ENCODE measurements at regions not wholly inside any gene's neighbourhood (a gene's known extent, or its start where the extent isn't known, plus 50 kb on each side); places are given as distances from the start of the nearest gene placed in this dataset.

DNA sequence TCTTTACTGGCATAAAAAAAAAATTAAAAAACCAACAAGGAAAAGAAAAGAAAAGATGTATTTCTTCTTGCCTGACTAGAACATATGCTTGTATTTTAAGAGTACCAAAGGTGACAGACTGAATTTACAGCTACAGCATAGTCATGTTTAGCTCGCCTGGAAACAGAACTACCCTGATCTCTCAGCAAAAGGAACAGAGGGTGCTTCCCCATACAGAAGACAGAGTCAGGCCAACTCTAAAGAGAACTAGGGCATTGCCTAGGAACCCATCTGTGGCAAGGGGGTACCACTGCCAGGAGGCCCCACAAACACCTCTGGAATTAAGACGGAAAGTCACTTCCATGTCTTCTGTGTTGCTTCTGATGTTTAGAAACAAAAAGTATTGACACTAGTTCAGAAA, 252.1 kb upstream of the STARD13 start:
- Histone ChIP-seq H3K27ac (ENCODE audit: low read length) (peak overlapping the region; percentile 65), H3K4me3 (ENCODE audit: low read length in 2 of 2) (no peak overlapping the region)

DNA sequence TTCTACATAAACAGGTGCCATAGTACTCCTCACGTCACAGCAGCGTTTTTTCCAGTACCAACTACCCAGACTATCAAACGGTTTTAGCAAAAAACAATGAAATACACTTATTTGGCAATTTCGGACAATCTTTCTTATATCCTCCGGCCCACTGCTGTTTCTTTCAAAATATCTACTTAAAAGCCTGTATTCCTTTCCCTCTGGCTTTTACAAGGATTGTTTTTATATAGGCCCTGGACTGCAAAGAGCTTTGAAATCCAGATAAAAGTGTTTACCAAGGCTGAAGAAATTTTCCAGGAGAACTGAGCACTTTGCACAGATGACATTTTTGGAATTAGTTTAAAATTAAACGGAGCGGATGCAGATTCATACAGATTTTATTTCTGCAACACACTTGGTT, 255.9 kb upstream of the STARD13 start:
- H3K27ac ChIP-seq (ENCODE audit: low read length), result peak overlapping the region; percentile 98
- H3K4me1 ChIP-seq (ENCODE audit: control insufficient read depth, insufficient read depth, low read length), result peaks cover 14% of the 10 kb centered on the region
- H3K27me3 ChIP-seq (ENCODE audit: control insufficient read depth in 1 of 2, insufficient read depth in 2 of 2, low read length in 2 of 2), result no peaks in the 10 kb centered on the region
- peak overlapping the region; percentile 92 to 93 for H3K9ac ChIP-seq (ENCODE audit: low read length in 2 of 2)
- no peaks in the 10 kb centered on the region for H3K36me3 ChIP-seq (ENCODE audit: control insufficient read depth in 2 of 2, insufficient read depth in 2 of 2, low read length in 2 of 2)
- H3K9me3 ChIP-seq (ENCODE audit: control insufficient read depth in 2 of 2, low read length in 2 of 2), result no peaks in the 10 kb centered on the region
- H3K4me3 ChIP-seq (ENCODE audit: low read length in 2 of 2), result peak overlapping the region; percentile 76 to 77

More for the DNA sequence above, 252.1 kb upstream of the STARD13 start:
- Histone ChIP-seq H3K9ac (ENCODE audit: low read length in 2 of 2) (peak overlapping the region in 1 of 2 donors; percentile 47), H3K4me1 (ENCODE audit: control insufficient read depth, insufficient read depth, low read length) (peaks cover 5% of the 10 kb centered on the region), H3K27me3 (ENCODE audit: control insufficient read depth in 1 of 2, insufficient read depth in 2 of 2, low read length in 2 of 2) (no peaks in the 10 kb centered on the region), H3K36me3 (ENCODE audit: control insufficient read depth in 2 of 2, insufficient read depth in 2 of 2, low read length in 2 of 2) (no peaks in the 10 kb centered on the region), H3K9me3 (ENCODE audit: control insufficient read depth in 2 of 2, low read length in 2 of 2) (no peaks in the 10 kb centered on the region)

GRCh38 chr13:33541962-33542308, 256.4 kb upstream of the STARD13 start:
- Histone ChIP-seq H3K9ac (ENCODE audit: low read length in 2 of 2) (peak overlapping the region; percentile 92 to 93), H3K36me3 (ENCODE audit: control insufficient read depth in 2 of 2, insufficient read depth in 2 of 2, low read length in 2 of 2) (no peaks in the 10 kb centered on the region), H3K4me3 (ENCODE audit: low read length in 2 of 2) (peak overlapping the region; percentile 76 to 77), H3K4me1 (ENCODE audit: control insufficient read depth, insufficient read depth, low read length) (peaks cover 14% of the 10 kb centered on the region), H3K27ac (ENCODE audit: low read length) (peak overlapping the region; percentile 98), H3K27me3 (ENCODE audit: control insufficient read depth in 1 of 2, insufficient read depth in 2 of 2, low read length in 2 of 2) (no peaks in the 10 kb centered on the region), H3K9me3 (ENCODE audit: control insufficient read depth in 2 of 2, low read length in 2 of 2) (no peaks in the 10 kb centered on the region)

DNA sequence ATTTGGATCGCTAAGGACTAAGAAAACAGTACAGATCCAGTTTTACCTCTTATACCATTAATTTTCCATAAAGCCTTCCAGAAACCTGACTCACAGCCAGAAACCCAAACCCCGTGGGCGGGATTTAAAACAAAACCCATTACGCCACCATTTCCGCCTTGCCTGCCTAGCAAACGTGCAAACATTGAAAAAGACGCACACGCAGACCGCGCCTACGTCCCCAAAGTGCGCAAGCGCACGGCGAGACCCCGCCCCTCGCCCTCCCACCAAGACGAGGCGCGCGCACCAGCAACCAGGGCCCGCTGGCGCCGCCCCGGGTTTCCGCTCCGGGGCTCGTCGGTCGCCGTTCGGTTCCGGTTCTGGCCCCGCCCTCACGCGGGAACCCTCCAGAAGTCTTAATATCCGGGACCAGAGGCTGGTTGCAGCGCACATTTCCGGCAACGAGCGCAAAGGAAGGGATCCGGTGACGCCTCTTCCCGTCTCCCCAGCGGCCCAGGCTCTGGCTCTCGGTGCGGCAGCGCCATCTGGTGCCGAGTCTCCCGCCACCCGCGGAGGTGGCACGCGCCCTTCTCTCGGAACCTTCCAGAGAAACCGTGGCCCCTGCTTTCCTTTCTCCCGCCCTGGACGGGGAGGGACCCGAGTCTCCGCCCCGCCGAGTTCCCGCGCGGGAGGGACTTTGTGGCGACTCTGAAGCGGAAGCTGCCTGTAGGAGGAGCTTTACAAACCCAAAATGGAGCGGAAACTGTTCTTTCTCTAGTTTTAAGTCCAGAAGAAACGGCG, 256.9 kb upstream of the STARD13 start:
- peak overlapping the region; percentile 98 for H3K27ac ChIP-seq (ENCODE audit: low read length)
- H3K4me1 ChIP-seq (ENCODE audit: control insufficient read depth, insufficient read depth, low read length), result peaks cover 14% of the 10 kb centered on the region
- H3K9me3 ChIP-seq (ENCODE audit: control insufficient read depth in 2 of 2, low read length in 2 of 2), result no peaks in the 10 kb centered on the region
- no peaks in the 10 kb centered on the region for H3K27me3 ChIP-seq (ENCODE audit: control insufficient read depth in 1 of 2, insufficient read depth in 2 of 2, low read length in 2 of 2)
- H3K4me3 ChIP-seq (ENCODE audit: low read length in 2 of 2), result peak overlapping the region; percentile 76 to 77
- H3K9ac ChIP-seq (ENCODE audit: low read length in 2 of 2), result peak overlapping the region; percentile 93 to 97
- no peaks in the 10 kb centered on the region for H3K36me3 ChIP-seq (ENCODE audit: control insufficient read depth in 2 of 2, insufficient read depth in 2 of 2, low read length in 2 of 2)

GRCh38 chr13:33543089-33543459, 257.5 kb upstream of the STARD13 start:
- H3K4me1 ChIP-seq (ENCODE audit: control insufficient read depth, insufficient read depth, low read length), result peaks cover 14% of the 10 kb centered on the region

DNA sequence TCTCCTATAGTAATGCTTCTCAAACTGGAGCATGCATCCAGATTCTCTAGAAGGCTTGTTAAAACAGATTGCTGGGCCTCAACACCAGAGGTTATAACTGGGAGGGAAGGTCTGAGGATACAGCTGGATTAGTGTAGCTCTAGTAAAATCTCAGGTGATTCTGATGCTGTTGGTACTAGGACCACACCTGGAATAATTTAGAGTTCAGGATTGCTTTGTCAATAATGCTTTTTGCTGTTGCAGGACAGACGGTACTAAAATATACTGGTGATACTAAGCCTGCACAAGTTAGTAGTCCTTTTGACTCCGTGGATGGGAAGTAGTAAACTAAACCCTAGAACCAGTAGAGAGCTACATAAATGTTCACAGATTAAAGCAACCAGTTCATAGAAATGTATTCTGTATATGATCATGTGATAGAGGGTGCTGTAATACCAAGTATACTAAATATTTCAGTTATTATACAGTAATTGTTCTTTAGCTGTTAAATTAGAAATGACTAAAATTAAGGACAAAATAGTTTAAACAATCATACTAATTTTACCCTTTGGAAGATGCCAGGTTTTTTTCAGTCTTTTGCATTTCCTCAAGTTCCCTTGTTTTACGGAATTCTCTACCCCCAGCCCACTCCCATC, 258.2 kb upstream of the STARD13 start:
- Histone ChIP-seq H3K9me3 (ENCODE audit: control insufficient read depth in 2 of 2, low read length in 2 of 2) (no peaks in the 10 kb centered on the region), H3K27ac (ENCODE audit: low read length) (peak overlapping the region; percentile 98), H3K9ac (ENCODE audit: low read length in 2 of 2) (peak overlapping the region; percentile 81 to 97), H3K4me3 (ENCODE audit: low read length in 2 of 2) (peak overlapping the region; percentile 54 to 77), H3K4me1 (ENCODE audit: control insufficient read depth, insufficient read depth, low read length) (peaks cover 14% of the 10 kb centered on the region), H3K36me3 (ENCODE audit: control insufficient read depth in 2 of 2, insufficient read depth in 2 of 2, low read length in 2 of 2) (no peaks in the 10 kb centered on the region), H3K27me3 (ENCODE audit: control insufficient read depth in 1 of 2, insufficient read depth in 2 of 2, low read length in 2 of 2) (no peaks in the 10 kb centered on the region)

More at GRCh38 chr13:33543089-33543459, 257.5 kb upstream of the STARD13 start:
- Histone ChIP-seq H3K27ac (ENCODE audit: low read length) (peak overlapping the region; percentile 98), H3K9ac (ENCODE audit: low read length in 2 of 2) (peak overlapping the region; percentile 81 to 97), H3K27me3 (ENCODE audit: control insufficient read depth in 1 of 2, insufficient read depth in 2 of 2, low read length in 2 of 2) (no peaks in the 10 kb centered on the region), H3K4me3 (ENCODE audit: low read length in 2 of 2) (peak overlapping the region; percentile 54 to 77), H3K9me3 (ENCODE audit: control insufficient read depth in 2 of 2, low read length in 2 of 2) (no peaks in the 10 kb centered on the region), H3K36me3 (ENCODE audit: control insufficient read depth in 2 of 2, insufficient read depth in 2 of 2, low read length in 2 of 2) (no peaks in the 10 kb centered on the region)

- H3K9ac ChIP-seq (ENCODE audit: low read length in 2 of 2), result peak overlapping the region in 1 of 2 donors; percentile 81
These were observed 258.8 kb upstream of the STARD13 start for GRCh38 chr13:33544308-33544707.

DNA sequence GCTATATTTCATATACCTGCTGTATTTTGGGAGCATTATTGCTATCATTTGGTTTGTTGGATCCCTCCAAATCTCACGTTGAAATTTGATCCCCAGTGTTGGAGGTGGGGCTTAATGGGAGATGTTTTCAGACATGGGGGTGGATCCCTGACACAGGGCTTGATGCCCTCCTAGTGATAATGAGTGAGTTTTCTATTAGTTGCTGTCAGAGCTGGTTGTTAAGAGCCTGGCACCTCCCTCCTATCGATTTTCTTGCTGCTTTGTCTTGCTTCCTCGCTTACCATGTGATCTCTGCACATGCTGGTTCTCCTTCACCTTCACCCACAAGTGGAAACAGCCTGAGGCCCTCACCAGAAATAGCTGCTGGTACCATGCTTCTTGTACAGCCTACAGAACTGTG, 259.9 kb upstream of the STARD13 start:
- no peaks in the 10 kb centered on the region for H3K9me3 ChIP-seq (ENCODE audit: control insufficient read depth in 2 of 2, low read length in 2 of 2)
- H3K27ac ChIP-seq (ENCODE audit: low read length), result peak overlapping the region; percentile 49
- H3K36me3 ChIP-seq (ENCODE audit: control insufficient read depth in 2 of 2, insufficient read depth in 2 of 2, low read length in 2 of 2), result no peaks in the 10 kb centered on the region
- no peak overlapping the region for H3K9ac ChIP-seq (ENCODE audit: low read length in 2 of 2)
- H3K27me3 ChIP-seq (ENCODE audit: control insufficient read depth in 1 of 2, insufficient read depth in 2 of 2, low read length in 2 of 2), result no peaks in the 10 kb centered on the region
- peaks cover 14% of the 10 kb centered on the region for H3K4me1 ChIP-seq (ENCODE audit: control insufficient read depth, insufficient read depth, low read length)
- H3K4me3 ChIP-seq (ENCODE audit: low read length in 2 of 2), result no peak overlapping the region

More at GRCh38 chr13:33544308-33544707, 258.8 kb upstream of the STARD13 start:
- Histone ChIP-seq H3K27me3 (ENCODE audit: control insufficient read depth in 1 of 2, insufficient read depth in 2 of 2, low read length in 2 of 2) (no peaks in the 10 kb centered on the region), H3K4me3 (ENCODE audit: low read length in 2 of 2) (no peak overlapping the region), H3K27ac (ENCODE audit: low read length) (peak overlapping the region; percentile 98), H3K4me1 (ENCODE audit: control insufficient read depth, insufficient read depth, low read length) (peaks cover 14% of the 10 kb centered on the region), H3K9me3 (ENCODE audit: control insufficient read depth in 2 of 2, low read length in 2 of 2) (no peaks in the 10 kb centered on the region), H3K36me3 (ENCODE audit: control insufficient read depth in 2 of 2, insufficient read depth in 2 of 2, low read length in 2 of 2) (no peaks in the 10 kb centered on the region)

DNA sequence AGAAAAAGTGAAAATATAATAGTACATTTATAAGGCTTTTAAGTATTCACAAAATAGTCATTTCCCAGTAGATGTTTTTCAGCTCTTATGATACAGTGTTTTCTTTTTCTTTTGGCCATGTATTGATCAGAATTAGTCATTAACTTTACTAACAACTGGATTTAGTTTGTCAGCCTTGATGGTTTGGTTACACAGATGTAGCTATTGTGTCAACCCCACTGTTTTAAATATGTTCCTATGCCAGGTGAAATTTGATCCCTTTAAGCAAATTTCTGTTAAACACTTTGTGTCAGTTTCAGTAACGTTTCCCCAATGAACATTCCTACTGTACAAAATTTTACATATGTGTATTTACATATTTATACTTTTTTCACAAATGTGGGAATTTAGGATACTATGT, 261.5 kb upstream of the STARD13 start:
- no peak overlapping the region for H3K27ac ChIP-seq (ENCODE audit: low read length)
- H3K36me3 ChIP-seq (ENCODE audit: control insufficient read depth in 2 of 2, insufficient read depth in 2 of 2, low read length in 2 of 2), result no peaks in the 10 kb centered on the region
- H3K4me3 ChIP-seq (ENCODE audit: low read length in 2 of 2), result no peak overlapping the region

DNA sequence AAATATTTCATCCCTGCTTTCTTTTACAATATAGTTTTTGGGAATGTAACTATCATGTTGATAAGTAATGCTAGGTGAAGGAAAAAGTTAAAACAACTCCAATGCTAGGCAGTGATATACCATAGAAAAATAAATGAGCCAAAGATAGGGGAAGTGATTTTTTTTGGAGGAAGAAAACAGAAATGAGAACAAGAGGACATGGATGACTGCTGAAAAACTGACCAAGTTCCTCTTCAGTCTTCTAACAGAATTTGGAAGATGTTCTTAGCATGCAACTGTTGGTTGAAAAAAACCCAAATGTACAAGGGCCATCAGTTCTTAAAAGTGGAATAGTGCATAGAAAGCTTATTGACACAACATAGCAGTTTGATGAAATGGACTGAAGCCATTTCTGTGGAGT, 262.5 kb upstream of the STARD13 start:
- Histone ChIP-seq H3K9ac (ENCODE audit: low read length in 2 of 2) (no peak overlapping the region), H3K9me3 (ENCODE audit: control insufficient read depth in 2 of 2, low read length in 2 of 2) (no peaks in the 10 kb centered on the region), H3K4me3 (ENCODE audit: low read length in 2 of 2) (no peak overlapping the region), H3K27ac (ENCODE audit: low read length) (no peak overlapping the region), H3K27me3 (ENCODE audit: control insufficient read depth in 1 of 2, insufficient read depth in 2 of 2, low read length in 2 of 2) (no peaks in the 10 kb centered on the region), H3K36me3 (ENCODE audit: control insufficient read depth in 2 of 2, insufficient read depth in 2 of 2, low read length in 2 of 2) (no peaks in the 10 kb centered on the region), H3K4me1 (ENCODE audit: control insufficient read depth, insufficient read depth, low read length) (peaks cover 9% of the 10 kb centered on the region)

More for the DNA sequence above, 261.5 kb upstream of the STARD13 start:
- Histone ChIP-seq H3K27me3 (ENCODE audit: control insufficient read depth in 1 of 2, insufficient read depth in 2 of 2, low read length in 2 of 2) (no peaks in the 10 kb centered on the region), H3K4me1 (ENCODE audit: control insufficient read depth, insufficient read depth, low read length) (peaks cover 9% of the 10 kb centered on the region), H3K9ac (ENCODE audit: low read length in 2 of 2) (no peak overlapping the region), H3K9me3 (ENCODE audit: control insufficient read depth in 2 of 2, low read length in 2 of 2) (no peaks in the 10 kb centered on the region)

- Histone ChIP-seq H3K27me3 (ENCODE audit: control insufficient read depth in 1 of 2, insufficient read depth in 2 of 2, low read length in 2 of 2) (no peaks in the 10 kb centered on the region), H3K4me3 (ENCODE audit: low read length in 2 of 2) (no peak overlapping the region), H3K27ac (ENCODE audit: low read length) (no peak overlapping the region), H3K36me3 (ENCODE audit: control insufficient read depth in 2 of 2, insufficient read depth in 2 of 2, low read length in 2 of 2) (no peaks in the 10 kb centered on the region), H3K9me3 (ENCODE audit: control insufficient read depth in 2 of 2, low read length in 2 of 2) (no peaks in the 10 kb centered on the region), H3K9ac (ENCODE audit: low read length in 2 of 2) (no peak overlapping the region), H3K4me1 (ENCODE audit: control insufficient read depth, insufficient read depth, low read length) (peaks cover 5% of the 10 kb centered on the region)
These were observed 264.7 kb upstream of the STARD13 start for GRCh38 chr13:33550276-33550675.

Data from stomach smooth muscle (tissue), 2 donors.